ENCODE measurements at regions not wholly inside any gene's neighbourhood (a gene's known extent, or its start where the extent isn't known, plus 50 kb on each side); places are given as distances from the start of the nearest gene placed in this dataset.

DNA sequence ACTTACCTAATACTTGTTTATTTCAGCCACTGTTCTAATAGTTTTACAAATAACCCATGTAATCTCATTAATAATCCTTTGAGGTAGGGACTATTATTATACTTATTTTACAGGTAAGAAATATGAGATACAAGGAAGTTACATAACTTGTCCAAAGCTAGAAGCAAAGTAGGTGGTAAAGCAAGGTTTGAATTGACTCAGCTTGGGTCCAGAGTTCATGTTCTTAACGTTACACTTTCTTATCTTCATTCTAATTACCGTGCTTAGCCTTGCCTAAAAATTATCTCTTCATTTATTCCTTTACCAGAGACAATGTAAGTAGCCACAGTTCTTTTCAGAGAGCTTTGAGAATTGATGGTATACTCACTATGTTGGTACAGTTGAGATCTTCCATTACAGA is 743.6 kb downstream of the KCNJ3 start:
- Mint-ChIP-seq H3K27ac (no peak overlapping the region), H3K27me3 (ENCODE audit: low read depth) (no peaks in the 10 kb centered on the region), H3K9me3 (peaks cover 19% of the 10 kb centered on the region), H3K4me1 (no peaks in the 10 kb centered on the region), H3K36me3 (no peaks in the 10 kb centered on the region), H3K4me3 (no peak overlapping the region)
- no peak for ATAC-seq
- DNase-seq (ENCODE audit: low spot score), result no peak
- no peak for TF ChIP-seq ZNF416 (CRISPR knock-in tag; IDR thresholded peaks at IDR 0.05)
- TF ChIP-seq SP1 (CRISPR knock-in tag; conservative IDR thresholded peaks at IDR 0.05), result no peak
- TF ChIP-seq, protein P1, sequence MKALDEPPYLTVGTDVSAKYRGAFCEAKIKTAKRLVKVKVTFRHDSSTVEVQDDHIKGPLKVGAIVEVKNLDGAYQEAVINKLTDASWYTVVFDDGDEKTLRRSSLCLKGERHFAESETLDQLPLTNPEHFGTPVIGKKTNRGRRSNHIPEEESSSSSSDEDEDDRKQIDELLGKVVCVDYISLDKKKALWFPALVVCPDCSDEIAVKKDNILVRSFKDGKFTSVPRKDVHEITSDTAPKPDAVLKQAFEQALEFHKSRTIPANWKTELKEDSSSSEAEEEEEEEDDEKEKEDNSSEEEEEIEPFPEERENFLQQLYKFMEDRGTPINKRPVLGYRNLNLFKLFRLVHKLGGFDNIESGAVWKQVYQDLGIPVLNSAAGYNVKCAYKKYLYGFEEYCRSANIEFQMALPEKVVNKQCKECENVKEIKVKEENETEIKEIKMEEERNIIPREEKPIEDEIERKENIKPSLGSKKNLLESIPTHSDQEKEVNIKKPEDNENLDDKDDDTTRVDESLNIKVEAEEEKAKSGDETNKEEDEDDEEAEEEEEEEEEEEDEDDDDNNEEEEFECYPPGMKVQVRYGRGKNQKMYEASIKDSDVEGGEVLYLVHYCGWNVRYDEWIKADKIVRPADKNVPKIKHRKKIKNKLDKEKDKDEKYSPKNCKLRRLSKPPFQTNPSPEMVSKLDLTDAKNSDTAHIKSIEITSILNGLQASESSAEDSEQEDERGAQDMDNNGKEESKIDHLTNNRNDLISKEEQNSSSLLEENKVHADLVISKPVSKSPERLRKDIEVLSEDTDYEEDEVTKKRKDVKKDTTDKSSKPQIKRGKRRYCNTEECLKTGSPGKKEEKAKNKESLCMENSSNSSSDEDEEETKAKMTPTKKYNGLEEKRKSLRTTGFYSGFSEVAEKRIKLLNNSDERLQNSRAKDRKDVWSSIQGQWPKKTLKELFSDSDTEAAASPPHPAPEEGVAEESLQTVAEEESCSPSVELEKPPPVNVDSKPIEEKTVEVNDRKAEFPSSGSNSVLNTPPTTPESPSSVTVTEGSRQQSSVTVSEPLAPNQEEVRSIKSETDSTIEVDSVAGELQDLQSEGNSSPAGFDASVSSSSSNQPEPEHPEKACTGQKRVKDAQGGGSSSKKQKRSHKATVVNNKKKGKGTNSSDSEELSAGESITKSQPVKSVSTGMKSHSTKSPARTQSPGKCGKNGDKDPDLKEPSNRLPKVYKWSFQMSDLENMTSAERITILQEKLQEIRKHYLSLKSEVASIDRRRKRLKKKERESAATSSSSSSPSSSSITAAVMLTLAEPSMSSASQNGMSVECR (CRISPR knock-in tag; IDR thresholded peaks at IDR 0.05; ENCODE audit: borderline replicate concordance), result no peak
- no peak for TF ChIP-seq ZNF232 (CRISPR knock-in tag; IDR thresholded peaks at IDR 0.05)
- no peak for TF ChIP-seq TEAD1 (CRISPR knock-in tag; IDR thresholded peaks at IDR 0.05)
- TF ChIP-seq, protein P2, sequence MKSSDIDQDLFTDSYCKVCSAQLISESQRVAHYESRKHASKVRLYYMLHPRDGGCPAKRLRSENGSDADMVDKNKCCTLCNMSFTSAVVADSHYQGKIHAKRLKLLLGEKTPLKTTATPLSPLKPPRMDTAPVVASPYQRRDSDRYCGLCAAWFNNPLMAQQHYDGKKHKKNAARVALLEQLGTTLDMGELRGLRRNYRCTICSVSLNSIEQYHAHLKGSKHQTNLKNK (CRISPR knock-in tag; IDR thresholded peaks at IDR 0.05), result no peak
- CTCF ChIA-PET, result no interaction called here
- POLR2A ChIA-PET, result no interaction called here

GRCh38 chr2:155431004-155431507 is 732.6 kb downstream of the KCNJ3 start:
- CTCF ChIA-PET, result no interaction called here
- DNase-seq (ENCODE audit: low spot score) (no peak), ATAC-seq (no peak)
- no peak overlapping the region for H3K27ac Mint-ChIP-seq
- POLR2A ChIA-PET, result no interaction called here
- H3K36me3 Mint-ChIP-seq, result no peaks in the 10 kb centered on the region
- no peak for TF ChIP-seq ZNF232 (CRISPR knock-in tag; IDR thresholded peaks at IDR 0.05)
- no peak for TF ChIP-seq GABPB1 (CRISPR knock-in tag; IDR thresholded peaks at IDR 0.05)
- TF ChIP-seq FOXK1 (CRISPR knock-in tag; IDR thresholded peaks at IDR 0.05), result no peak
- TF ChIP-seq OVOL2 (CRISPR knock-in tag; IDR thresholded peaks at IDR 0.05; ENCODE audit: borderline replicate concordance), result no peak
- no peak for TF ChIP-seq ZNF532 (CRISPR knock-in tag; IDR thresholded peaks at IDR 0.05; ENCODE audit: borderline replicate concordance)
- TF ChIP-seq RORB (CRISPR knock-in tag; IDR thresholded peaks at IDR 0.05), result no peak
- TF ChIP-seq, protein P3, sequence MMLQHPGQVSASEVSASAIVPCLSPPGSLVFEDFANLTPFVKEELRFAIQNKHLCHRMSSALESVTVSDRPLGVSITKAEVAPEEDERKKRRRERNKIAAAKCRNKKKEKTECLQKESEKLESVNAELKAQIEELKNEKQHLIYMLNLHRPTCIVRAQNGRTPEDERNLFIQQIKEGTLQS (CRISPR knock-in tag; conservative IDR thresholded peaks at IDR 0.05), result no peak
- no peak for TF ChIP-seq NR3C1 (CRISPR knock-in tag; conservative IDR thresholded peaks at IDR 0.05; ENCODE audit: low read depth)
- TF ChIP-seq NFATC4 (CRISPR knock-in tag; IDR thresholded peaks at IDR 0.05), result no peak
- no peak for TF ChIP-seq MYBL2 (CRISPR knock-in tag; IDR thresholded peaks at IDR 0.05)
- TF ChIP-seq, protein P4, sequence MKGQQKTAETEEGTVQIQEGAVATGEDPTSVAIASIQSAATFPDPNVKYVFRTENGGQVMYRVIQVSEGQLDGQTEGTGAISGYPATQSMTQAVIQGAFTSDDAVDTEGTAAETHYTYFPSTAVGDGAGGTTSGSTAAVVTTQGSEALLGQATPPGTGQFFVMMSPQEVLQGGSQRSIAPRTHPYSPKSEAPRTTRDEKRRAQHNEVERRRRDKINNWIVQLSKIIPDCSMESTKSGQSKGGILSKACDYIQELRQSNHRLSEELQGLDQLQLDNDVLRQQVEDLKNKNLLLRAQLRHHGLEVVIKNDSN (CRISPR knock-in tag; IDR thresholded peaks at IDR 0.05), result no peak
- TF ChIP-seq MXD4 (CRISPR knock-in tag; IDR thresholded peaks at IDR 0.05; ENCODE audit: borderline replicate concordance), result no peak
- TF ChIP-seq CREM (CRISPR knock-in tag; IDR thresholded peaks at IDR 0.05), result no peak
- no peak for TF ChIP-seq ATF2 (CRISPR knock-in tag; IDR thresholded peaks at IDR 0.05; ENCODE audit: borderline replicate concordance, low read depth)
- no peak for TF ChIP-seq PRRX2 (CRISPR knock-in tag; IDR thresholded peaks at IDR 0.05)
- no peak for TF ChIP-seq CDX4 (CRISPR knock-in tag; IDR thresholded peaks at IDR 0.05; ENCODE audit: borderline replicate concordance)
- TF ChIP-seq ZNF121 (CRISPR knock-in tag; IDR thresholded peaks at IDR 0.05), result no peak
- peaks cover 8% of the 10 kb centered on the region for H3K9me3 Mint-ChIP-seq
- H3K27me3 Mint-ChIP-seq (ENCODE audit: low read depth), result peaks cover 26% of the 10 kb centered on the region
- no peak overlapping the region for H3K4me3 Mint-ChIP-seq
- no peaks in the 10 kb centered on the region for H3K4me1 Mint-ChIP-seq
